ENCODE measurements at regions not wholly inside any gene's neighbourhood (a gene's known extent, or its start where the extent isn't known, plus 50 kb on each side); places are given as distances from the start of the nearest gene placed in this dataset.

DNA sequence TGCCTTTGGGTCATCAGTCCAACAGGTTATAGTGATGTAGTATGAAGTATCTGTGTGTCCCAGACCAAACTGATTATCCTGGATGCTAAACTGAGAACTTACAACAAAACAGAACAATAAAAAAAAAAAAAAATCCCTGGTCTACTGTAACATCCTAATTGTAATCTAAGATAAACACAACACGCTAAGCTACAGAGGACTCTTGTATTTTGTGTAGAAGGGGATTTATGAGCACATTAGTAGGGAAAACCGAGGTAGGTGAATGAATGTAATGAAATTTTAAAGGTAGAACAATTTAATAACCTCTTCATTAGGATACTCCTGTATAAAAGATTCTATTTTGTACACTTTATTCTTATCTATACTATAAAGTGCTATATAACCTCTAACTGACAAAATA lies 424.1 kb downstream of the NDFIP2 start:
- H3K4me1 ChIP-seq (ENCODE audit: control insufficient read depth in 4 of 4, insufficient read depth in 4 of 4, low read length in 3 of 4): no peaks in the 10 kb centered on the region

DNA sequence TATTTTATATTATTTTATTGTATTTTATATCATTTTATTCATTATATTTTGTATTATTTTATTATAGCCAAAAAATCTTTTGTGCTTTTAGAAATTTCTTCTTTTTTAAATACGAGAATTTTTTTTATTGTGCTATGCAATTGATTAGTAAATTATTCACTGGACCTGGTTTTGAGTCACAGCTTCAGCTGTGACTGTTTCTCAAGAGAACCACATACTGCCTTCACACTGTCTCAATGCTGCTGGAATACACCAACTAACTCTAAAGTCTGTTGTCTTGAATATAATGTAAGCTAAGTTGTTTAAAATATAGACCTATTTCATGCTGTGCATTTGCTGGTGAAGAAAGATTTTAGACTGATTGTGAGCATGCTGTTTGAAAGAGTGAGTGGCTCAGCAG lies 423.6 kb downstream of the NDFIP2 start:
- Histone ChIP-seq H3K9ac (ENCODE audit: low read depth in 1 of 2, low read length in 2 of 2) (no peak overlapping the region), H3K27me3 (ENCODE audit: control insufficient read depth in 4 of 4, insufficient read depth in 4 of 4, low read length in 3 of 4) (peaks cover 0 to 2% (median 0%) of the 10 kb centered on the region in 4 donors), H3K36me3 (ENCODE audit: control insufficient read depth in 4 of 4, insufficient read depth in 3 of 4, low read depth in 1 of 4, low read length in 3 of 4) (no peaks in the 10 kb centered on the region), H3K4me1 (ENCODE audit: control insufficient read depth in 4 of 4, insufficient read depth in 4 of 4, low read length in 3 of 4) (no peaks in the 10 kb centered on the region), H3K27ac (ENCODE audit: low read depth in 1 of 2, low read length in 2 of 2) (no peak overlapping the region), H3K9me3 (ENCODE audit: control insufficient read depth in 4 of 4, low read length in 3 of 4) (no peaks in the 10 kb centered on the region), H3K4me3 (ENCODE audit: low read depth in 1 of 3, low read length in 3 of 3) (no peak overlapping the region)
- no peak for DNase-seq (ENCODE audit: low spot score)
- WGBS: 79% methylated on average over 1 of the region's 1 CpG
- no peak for TF ChIP-seq HNF4G (IDR thresholded peaks at IDR 0.05)
- no peak for TF ChIP-seq SP1 (IDR thresholded peaks at IDR 0.05)
- TF ChIP-seq RXRA (IDR thresholded peaks at IDR 0.05): no peak
- no peak for TF ChIP-seq JUND (IDR thresholded peaks at IDR 0.05)
- TF ChIP-seq HNF4A (conservative IDR thresholded peaks at IDR 0.05): no peak
- no peak for TF ChIP-seq RAD21 (IDR thresholded peaks at IDR 0.05)
- no peak for TF ChIP-seq GABPA (IDR thresholded peaks at IDR 0.05 in 1 of 2, conservative IDR thresholded peaks at IDR 0.05 in 1 of 2)
- TF ChIP-seq, protein P1, sequence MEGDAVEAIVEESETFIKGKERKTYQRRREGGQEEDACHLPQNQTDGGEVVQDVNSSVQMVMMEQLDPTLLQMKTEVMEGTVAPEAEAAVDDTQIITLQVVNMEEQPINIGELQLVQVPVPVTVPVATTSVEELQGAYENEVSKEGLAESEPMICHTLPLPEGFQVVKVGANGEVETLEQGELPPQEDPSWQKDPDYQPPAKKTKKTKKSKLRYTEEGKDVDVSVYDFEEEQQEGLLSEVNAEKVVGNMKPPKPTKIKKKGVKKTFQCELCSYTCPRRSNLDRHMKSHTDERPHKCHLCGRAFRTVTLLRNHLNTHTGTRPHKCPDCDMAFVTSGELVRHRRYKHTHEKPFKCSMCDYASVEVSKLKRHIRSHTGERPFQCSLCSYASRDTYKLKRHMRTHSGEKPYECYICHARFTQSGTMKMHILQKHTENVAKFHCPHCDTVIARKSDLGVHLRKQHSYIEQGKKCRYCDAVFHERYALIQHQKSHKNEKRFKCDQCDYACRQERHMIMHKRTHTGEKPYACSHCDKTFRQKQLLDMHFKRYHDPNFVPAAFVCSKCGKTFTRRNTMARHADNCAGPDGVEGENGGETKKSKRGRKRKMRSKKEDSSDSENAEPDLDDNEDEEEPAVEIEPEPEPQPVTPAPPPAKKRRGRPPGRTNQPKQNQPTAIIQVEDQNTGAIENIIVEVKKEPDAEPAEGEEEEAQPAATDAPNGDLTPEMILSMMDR (IDR thresholded peaks at IDR 0.05; ENCODE audit: low read depth, low read length, missing input control): no peak
- TF ChIP-seq, protein P2, sequence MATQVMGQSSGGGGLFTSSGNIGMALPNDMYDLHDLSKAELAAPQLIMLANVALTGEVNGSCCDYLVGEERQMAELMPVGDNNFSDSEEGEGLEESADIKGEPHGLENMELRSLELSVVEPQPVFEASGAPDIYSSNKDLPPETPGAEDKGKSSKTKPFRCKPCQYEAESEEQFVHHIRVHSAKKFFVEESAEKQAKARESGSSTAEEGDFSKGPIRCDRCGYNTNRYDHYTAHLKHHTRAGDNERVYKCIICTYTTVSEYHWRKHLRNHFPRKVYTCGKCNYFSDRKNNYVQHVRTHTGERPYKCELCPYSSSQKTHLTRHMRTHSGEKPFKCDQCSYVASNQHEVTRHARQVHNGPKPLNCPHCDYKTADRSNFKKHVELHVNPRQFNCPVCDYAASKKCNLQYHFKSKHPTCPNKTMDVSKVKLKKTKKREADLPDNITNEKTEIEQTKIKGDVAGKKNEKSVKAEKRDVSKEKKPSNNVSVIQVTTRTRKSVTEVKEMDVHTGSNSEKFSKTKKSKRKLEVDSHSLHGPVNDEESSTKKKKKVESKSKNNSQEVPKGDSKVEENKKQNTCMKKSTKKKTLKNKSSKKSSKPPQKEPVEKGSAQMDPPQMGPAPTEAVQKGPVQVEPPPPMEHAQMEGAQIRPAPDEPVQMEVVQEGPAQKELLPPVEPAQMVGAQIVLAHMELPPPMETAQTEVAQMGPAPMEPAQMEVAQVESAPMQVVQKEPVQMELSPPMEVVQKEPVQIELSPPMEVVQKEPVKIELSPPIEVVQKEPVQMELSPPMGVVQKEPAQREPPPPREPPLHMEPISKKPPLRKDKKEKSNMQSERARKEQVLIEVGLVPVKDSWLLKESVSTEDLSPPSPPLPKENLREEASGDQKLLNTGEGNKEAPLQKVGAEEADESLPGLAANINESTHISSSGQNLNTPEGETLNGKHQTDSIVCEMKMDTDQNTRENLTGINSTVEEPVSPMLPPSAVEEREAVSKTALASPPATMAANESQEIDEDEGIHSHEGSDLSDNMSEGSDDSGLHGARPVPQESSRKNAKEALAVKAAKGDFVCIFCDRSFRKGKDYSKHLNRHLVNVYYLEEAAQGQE (IDR thresholded peaks at IDR 0.05): no peak
- TF ChIP-seq, protein P3, sequence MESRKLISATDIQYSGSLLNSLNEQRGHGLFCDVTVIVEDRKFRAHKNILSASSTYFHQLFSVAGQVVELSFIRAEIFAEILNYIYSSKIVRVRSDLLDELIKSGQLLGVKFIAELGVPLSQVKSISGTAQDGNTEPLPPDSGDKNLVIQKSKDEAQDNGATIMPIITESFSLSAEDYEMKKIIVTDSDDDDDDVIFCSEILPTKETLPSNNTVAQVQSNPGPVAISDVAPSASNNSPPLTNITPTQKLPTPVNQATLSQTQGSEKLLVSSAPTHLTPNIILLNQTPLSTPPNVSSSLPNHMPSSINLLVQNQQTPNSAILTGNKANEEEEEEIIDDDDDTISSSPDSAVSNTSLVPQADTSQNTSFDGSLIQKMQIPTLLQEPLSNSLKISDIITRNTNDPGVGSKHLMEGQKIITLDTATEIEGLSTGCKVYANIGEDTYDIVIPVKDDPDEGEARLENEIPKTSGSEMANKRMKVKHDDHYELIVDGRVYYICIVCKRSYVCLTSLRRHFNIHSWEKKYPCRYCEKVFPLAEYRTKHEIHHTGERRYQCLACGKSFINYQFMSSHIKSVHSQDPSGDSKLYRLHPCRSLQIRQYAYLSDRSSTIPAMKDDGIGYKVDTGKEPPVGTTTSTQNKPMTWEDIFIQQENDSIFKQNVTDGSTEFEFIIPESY (IDR thresholded peaks at IDR 0.05): no peak
- TF ChIP-seq, protein P4, sequence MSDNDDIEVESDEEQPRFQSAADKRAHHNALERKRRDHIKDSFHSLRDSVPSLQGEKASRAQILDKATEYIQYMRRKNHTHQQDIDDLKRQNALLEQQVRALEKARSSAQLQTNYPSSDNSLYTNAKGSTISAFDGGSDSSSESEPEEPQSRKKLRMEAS (IDR thresholded peaks at IDR 0.05): no peak
- TF ChIP-seq FOXA1 (IDR thresholded peaks at IDR 0.05): no peak
- TF ChIP-seq EGR1 (IDR thresholded peaks at IDR 0.05; ENCODE audit: low read depth in 2 of 2): no peak
- TF ChIP-seq NR2F2 (IDR thresholded peaks at IDR 0.05): no peak

More for the DNA sequence above, 424.1 kb downstream of the NDFIP2 start:
- H3K9me3 ChIP-seq (ENCODE audit: control insufficient read depth in 4 of 4, low read length in 3 of 4): no peaks in the 10 kb centered on the region
- no peaks in the 10 kb centered on the region for H3K36me3 ChIP-seq (ENCODE audit: control insufficient read depth in 4 of 4, insufficient read depth in 3 of 4, low read depth in 1 of 4, low read length in 3 of 4)
- TF ChIP-seq YY1 (IDR thresholded peaks at IDR 0.05) (no peak), HNF4G (IDR thresholded peaks at IDR 0.05) (no peak)
- DNase-seq (ENCODE audit: low spot score): no peak
- H3K27ac ChIP-seq (ENCODE audit: low read depth in 1 of 2, low read length in 2 of 2): no peak overlapping the region
- no peak overlapping the region for H3K9ac ChIP-seq (ENCODE audit: low read depth in 1 of 2, low read length in 2 of 2)
- no peak overlapping the region for H3K4me3 ChIP-seq (ENCODE audit: low read depth in 1 of 3, low read length in 3 of 3)
- 72% methylated on average over 2 of the region's 2 CpGs for WGBS
- H3K27me3 ChIP-seq (ENCODE audit: control insufficient read depth in 4 of 4, insufficient read depth in 4 of 4, low read length in 3 of 4): peaks cover 0 to 2% (median 0%) of the 10 kb centered on the region in 4 donors

All from liver (tissue), 8 donors.